ENCODE measurements at regions not wholly inside any gene's neighbourhood (a gene's known extent, or its start where the extent isn't known, plus 50 kb on each side); places are given as distances from the start of the nearest gene placed in this dataset.

DNA sequence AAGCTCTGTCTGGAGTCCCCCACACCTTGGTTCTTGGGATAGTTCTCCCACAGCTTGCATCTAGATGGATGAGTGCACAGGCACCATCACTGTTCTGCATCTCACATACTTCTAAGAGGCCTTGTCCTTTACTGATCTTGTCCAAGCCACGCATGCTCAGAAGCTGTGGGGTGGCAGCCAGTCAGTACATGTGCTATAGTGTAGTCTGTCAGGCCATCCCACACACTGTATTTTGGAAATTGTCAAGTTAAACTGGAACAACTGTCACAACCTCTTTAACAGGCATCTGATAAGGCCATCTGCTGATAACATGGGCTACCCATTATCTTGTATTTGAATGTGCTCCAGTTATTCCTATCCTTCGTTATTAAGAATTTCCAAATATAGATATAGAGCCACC is 296.5 kb upstream of the AZI2 start:
- DNase-seq (ENCODE audit: low read depth in 4 of 4, low spot score in 2 of 4) = no peak

DNA sequence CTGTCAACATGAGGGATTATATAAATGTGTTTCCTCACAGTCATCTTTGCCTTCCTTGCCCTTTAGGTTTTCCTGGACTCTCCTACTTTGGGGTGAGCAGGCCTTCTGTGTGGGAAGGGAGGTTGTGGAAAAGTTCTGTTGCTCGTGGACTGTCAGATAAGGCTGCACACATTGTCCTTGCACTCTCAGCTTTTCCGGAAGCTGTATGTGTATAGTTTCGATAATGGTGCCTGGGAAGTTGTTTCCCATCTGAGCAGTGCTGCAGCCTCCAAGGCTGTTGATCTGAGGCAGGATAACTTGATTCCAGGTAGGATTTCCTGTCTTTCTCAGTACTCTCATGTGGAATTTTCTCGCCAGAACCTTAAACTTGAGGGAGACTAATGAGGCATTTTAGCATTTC is 297.8 kb upstream of the AZI2 start:
- DNase-seq (ENCODE audit: low read depth in 4 of 4, low spot score in 2 of 4) = no peak

DNA sequence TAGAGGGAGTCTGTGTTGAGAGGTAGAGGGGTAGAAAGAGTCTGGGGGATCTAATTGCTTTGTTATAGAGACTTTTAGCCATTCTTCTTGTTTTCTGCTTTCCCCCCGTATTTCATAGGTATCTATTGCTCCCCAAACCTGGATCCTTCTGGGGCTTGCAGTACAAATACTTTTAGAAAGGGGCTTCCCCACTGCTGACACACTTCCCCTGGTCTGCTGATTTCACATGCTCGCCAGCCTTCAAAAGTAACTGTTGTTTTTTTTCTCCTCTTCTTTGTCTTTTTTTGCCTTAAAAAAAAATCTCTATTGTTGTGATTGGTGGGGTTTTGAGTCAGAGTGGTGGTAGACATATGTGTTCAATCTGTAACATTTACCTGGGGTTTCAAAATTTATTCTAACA is 300.6 kb upstream of the AZI2 start:
- DNase-seq (ENCODE audit: low read depth in 4 of 4, low spot score in 2 of 4) = no peak

DNA sequence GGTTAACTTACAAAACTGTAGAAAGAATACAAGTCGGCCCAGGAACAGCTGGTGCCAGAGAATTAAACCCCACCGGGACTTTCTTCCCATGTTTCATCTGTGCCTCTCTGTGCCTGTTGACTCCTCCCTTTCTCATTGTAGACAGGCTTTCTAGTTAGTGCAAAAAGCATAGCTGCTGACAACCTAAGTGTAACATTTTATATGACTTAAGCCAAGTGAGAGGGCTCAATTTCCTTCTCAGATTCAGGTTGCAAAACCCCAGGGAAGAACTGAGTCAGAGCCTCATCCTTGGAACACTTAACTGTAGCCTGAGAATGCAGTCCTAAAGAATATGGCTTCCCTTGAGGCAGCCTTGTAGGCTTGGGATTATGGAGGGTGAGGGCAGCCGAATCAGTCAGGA is 302.5 kb upstream of the AZI2 start:
- DNase-seq (ENCODE audit: low read depth in 4 of 4, low spot score in 2 of 4) = no peak

DNA sequence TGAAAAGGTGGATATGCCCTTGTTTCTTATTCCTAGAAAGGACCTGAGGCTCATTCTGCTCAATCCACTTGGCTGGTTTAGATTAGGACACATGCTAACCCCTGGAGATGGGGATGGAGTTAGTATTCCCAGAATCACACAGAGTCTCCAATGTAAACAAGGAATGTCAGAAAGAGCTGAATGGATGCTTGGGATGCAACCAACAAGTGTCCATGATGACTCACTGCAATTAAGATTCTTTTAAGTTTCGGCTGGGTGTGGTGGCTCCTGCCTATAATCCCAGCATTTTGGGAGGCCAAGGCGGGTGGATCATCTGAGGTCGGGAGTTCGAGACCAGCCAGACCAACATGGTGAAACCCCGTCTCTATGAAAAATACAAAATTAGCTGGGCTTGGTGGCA is 315.5 kb upstream of the AZI2 start:
- DNase-seq (ENCODE audit: low read depth in 4 of 4, low spot score in 2 of 4) = no peak

DNA sequence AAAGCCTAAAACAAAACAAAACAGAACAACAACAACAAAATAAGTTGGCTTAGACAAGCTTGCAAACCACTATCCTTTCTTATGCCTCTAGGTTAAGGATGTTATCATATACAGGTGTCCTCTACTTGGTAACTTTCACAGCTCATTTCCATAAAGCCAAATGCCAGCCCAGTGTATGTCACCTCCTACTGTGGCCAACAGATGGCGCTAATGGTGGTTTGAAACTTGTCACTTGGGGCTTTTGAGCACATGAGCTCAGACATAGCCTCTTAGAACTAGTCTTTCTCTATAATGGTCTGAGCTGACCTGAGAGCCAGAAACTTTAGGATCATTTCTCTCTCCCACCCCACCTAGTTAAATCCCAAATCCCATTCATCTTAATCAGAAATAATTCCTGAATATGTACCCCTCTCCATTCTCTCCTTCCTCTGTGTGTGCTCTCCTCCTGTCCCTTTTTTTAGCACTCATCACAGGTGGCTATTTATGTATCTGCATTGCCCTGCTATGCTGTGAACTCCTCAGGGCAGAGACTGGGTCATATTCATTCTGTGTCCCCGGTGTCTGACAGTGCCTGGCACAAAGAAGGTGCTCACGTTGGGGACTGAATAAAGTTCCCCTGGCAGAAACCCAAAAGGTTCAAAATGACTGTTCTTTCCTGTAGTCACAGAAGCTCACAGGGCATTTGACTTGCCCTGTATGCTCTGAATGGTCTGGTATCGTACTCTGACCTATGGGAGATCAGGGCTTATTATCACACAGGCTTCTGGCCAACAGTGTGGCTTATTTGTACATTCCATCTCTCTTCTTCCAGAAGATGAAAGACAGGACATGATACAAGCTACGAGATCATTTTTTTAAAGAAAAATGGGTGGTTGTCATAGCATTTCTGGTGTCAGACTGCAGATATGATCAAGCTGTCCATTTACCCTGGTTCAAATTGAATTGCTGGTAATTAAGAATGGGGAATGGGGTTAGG is 319.3 kb upstream of the AZI2 start:
- peak; percentile 28 to 58 (median 34) for DNase-seq (ENCODE audit: low read depth in 4 of 4, low spot score in 2 of 4)

DNA sequence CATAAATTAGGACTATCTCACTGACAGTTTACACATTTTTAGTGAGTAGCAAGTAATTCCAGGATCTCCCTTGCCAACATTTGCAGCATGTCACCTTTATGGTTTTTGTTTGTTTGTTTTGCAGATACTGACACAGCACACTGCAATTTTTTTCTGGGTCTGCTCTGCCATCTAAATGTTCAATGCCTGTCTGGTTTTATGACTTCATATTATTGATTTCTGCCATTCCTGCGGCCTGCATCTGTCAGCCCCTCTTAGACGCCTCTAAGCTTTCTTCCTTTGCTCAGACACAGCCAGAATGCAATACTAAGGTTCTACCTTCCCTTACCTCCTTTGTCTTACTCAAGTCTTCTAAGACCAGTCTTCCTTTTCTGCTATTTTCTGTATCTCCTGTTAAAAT is 321.2 kb upstream of the AZI2 start:
- no peak for DNase-seq (ENCODE audit: low read depth in 4 of 4, low spot score in 2 of 4)

DNA sequence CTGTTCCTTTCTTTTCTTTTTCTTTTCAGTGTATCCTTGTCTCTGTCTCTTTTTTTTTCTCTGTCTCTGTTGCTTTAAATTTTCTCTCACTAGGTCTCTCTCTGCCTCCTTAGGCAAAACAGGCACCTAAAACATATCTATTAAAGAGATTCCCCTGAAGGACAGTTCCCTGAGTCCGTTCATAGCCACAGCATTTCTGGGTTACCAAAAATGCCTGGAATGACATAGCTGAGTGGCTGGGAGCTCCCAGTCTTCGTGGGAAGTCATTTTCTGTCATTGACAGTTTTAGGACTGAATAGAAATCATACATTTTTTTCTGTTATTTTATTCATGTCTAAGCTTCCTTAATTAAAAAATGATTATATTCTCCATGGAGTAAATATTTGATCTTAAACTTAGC is 323.8 kb upstream of the AZI2 start:
- DNase-seq (ENCODE audit: low read depth in 4 of 4, low spot score in 2 of 4) = no peak

DNA sequence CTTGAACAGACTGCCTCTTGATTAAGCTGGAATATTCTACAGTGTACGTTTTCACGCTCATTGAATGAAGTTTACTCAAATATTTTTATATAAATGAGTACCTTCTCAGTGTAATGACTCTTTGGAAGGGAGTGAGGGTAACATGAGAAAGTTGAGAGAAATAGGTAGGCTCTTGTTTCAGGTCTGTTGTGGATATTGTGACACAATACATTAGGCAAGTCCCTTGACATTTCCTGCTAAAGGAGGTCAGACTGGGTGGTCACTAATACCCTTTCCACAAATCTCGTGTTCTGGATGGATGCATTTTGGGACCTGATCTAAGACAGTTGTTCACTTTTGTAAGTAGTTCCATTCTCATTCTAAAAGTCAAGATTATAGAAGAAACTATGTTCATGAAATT is 324.8 kb upstream of the AZI2 start:
- DNase-seq (ENCODE audit: low read depth in 4 of 4, low spot score in 2 of 4) = no peak

DNA sequence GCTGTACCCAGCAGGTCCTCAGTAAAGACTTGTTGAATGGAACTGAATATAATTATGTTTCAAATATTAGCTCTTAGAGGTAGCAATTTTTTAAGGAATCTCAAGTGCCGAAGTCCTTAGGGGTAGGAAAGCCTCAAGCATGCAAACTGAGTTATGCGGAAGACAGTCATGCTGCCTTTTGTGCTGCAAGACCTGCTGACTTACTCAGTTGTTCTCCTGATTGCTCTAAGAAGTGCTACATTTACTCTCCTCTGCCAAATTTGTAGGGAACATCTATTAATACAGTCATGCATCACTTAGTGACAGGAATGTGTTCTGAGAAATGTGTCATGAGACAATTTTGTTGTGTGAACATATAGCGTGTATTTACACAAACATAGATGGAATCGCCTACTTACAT is 325.6 kb upstream of the AZI2 start:
- DNase-seq (ENCODE audit: low read depth in 4 of 4, low spot score in 2 of 4) = no peak

DNA sequence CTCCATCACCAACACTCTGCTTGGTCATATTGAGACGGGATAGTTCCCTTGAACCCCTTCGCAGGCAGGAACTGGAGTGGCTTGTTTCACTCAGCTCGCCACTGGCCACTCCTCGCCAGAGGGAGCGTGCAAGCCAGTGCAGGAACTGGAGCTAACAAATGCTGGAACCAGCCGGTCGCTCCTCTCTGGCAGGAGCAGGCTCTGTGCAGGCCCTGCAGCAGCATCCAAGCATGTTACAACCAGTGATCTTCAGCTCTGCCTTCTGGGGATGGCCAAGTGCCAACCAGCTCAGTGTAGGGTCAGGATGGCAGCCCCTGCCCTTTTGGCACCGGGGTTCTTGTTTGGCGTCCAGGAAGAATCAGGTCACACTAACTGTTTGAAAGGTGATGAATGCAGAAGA is 329.0 kb upstream of the AZI2 start:
- DNase-seq (ENCODE audit: low read depth in 4 of 4, low spot score in 2 of 4) = no peak

DNA sequence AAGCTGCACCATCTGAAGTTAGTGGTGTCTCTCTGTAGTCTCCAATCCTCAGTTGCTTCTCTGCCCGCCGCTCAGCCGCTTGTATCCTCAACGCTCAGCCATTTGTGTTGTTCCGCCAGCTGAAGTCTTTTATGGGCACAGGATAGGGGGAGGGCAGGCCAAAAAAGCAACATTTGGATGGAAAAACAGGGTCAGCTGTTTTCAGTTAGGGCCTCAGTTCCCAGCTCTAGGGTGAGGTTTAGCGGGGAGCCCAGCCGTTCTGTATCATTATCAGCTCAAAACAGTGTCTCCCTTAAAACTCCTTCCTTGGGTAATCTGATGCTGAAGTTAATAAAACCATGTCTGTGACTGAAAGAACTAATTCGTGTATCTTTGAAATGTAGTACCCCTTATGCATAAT is 329.5 kb upstream of the AZI2 start:
- no peak for DNase-seq (ENCODE audit: low read depth in 4 of 4, low spot score in 2 of 4)

DNA sequence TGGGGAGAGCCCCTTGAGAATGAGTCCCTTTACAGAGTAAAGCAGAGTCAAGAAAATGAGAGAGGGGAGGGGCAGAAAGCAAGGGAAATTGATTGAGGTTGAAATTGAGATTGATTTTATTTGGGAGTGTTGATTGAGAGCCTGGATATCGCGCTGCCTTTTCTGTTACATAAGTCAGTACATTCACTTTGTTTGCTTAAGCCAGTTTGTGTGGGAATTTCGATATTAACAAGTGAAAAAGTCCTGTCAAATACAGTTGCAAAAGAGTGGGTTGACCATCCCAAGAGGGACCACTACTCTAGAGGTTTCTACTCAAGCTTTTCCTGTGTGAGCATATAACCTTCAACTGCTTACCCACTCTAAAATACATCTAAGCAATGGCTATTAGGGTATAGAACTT is 331.4 kb upstream of the AZI2 start:
- DNase-seq (ENCODE audit: low read depth in 4 of 4, low spot score in 2 of 4) = no peak

DNA sequence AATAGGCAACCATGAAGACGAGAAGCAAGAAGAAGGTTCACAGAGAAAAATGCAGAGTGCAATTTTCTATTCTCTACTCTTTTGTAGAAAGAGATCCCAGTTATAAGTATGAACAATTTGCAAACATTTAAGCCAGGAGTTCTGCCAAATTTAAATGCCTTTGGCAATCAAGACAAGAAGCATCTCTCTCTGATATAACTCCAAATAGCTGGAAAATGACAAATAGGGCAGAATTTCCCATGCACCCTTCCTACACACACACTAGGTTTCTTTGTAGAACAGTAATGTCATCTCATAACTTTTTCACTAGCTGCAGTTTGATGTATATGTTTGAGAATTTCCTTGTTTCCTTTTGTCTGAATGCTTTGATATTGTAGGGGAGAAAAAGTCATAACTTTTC is 333.5 kb upstream of the AZI2 start:
- DNase-seq (ENCODE audit: low read depth in 4 of 4, low spot score in 2 of 4) = no peak

DNA sequence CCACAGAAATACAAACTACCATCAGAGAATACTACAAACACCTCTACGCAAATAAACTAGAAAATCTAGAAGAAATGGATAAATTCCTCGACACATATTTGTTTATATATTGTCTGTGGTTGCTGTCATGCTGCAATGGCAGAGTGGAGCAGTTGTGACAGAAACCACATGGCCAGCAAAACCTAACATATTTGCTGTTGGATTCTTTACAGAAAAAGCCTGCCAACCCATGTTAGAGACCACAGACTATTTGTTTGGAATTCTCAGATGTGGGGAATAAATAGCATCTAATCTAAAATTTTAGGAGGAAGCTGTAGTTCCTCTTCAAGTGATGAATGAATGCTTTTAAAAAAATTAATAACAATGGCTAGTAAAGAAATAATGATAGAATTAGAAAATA is 341.6 kb upstream of the AZI2 start:
- no peak for DNase-seq (ENCODE audit: low read depth in 4 of 4, low spot score in 2 of 4)

DNA sequence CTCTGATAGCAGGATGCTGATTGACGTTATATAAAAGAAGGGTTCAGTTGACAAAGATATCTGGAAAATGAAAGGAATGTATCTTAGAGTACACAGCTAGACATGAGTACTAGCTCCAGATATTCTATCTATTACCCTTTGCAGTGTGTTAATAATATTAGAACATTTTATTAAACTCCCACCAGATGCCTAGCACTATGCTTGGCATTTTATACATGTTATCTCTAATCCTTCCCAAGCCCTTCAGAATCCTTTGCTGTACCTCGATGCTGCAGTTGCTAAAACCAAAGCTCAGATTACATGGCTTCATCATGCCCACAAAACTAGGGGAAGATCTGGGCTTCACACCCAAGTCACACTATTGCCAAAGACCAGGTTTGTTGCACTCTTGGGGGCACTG is 350.1 kb upstream of the AZI2 start:
- no peak for DNase-seq (ENCODE audit: low read depth in 4 of 4, low spot score in 2 of 4)

DNA sequence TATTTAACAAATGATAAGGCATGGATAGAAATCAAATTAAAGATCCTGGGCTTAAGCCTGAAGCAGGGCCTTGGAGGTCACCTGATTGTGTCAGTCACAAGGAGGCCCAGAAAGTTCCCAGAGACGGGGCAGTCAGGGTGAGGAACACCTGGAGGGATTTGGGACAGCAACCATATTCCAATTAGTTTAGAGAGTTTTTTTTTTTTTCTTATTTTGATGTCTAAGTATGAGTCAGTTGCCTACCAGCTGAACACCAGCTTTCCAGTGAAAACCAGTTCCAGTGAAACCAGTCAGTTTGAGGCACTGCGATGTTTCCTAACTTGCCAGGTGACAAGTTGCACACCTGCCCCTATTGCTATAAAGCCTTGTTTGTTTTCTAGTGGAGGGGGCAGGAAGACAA is 350.7 kb upstream of the AZI2 start:
- no peak for DNase-seq (ENCODE audit: low read depth in 4 of 4, low spot score in 2 of 4)

DNA sequence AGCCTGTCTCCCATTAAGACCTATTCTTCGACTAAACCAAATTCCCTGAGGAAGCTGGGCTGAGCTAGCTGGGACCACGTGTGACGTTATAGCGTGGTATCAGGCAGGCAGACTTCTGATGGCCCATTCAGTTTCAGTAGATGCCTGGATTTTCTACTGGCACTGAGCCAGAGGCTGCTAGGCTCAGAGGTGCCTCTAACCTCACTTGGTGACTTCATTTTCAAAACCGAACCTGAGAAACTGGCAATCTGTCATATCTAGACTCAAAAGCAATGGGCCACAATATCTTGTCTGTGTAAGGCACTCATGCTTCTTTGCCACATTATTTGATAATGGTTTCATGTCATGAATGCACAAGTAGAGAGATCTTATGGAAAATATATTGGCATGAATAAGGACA is 352.1 kb upstream of the AZI2 start:
- no peak for DNase-seq (ENCODE audit: low read depth in 4 of 4, low spot score in 2 of 4)

DNA sequence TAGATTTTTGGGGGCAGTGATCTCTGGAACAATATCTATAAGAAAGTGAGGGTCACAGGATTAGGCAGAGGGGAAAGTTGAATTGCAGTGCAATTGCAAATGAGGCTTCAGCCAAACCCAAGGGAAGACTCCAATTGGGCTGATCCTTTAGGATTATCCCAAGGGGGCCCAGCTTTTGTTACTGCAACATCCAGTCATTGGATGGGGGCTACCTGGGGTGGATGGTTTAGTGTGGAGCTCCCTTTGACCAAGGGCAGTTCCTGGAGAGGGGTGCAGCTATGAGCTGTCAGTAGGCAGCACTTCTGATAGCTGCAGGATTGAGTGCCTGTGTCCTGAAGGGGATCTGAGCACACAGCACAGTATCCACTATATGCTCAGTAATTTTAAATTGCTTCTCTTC is 355.2 kb upstream of the AZI2 start:
- DNase-seq (ENCODE audit: low read depth in 4 of 4, low spot score in 2 of 4) = no peak

DNA sequence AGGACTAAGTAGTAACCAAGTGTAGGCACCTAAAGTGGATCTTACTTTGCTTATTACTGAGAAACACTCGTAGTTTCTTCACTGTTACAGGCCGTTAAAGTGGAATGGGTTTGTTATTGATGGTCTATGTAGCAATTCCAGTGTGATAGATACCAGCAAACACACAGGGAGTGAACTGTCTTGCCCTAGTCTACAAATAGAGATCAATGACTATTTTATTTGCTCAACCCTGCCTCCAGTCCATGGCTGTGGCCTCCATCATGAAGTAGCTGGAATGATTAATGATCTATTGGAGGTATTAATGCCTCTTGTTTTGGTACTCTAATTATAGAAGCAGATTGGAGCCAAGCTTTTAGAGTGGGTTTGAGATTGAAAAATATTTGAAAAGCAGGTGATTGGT is 362.7 kb upstream of the AZI2 start:
- no peak for DNase-seq (ENCODE audit: low read depth in 4 of 4, low spot score in 2 of 4)

DNA sequence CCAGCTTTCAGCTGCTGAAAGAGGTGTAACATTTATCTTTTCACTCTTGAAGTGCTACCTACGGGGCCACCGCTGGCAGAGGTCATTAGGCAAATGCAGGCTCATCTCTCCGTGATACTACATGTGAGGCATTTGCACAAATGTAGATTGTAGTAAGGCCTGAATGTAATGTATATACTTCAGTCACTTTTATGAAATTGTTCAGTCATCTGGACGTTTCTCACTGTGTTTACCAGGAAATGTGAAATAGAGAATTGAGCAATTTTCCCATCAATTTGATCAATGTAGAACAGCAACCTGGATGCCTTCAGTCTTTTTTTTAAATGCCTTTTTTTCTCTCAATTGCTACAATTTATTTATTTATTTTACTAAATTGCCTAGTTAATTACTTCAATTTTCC is 368.3 kb upstream of the AZI2 start:
- DNase-seq (ENCODE audit: low read depth in 4 of 4, low spot score in 2 of 4) = no peak

DNA sequence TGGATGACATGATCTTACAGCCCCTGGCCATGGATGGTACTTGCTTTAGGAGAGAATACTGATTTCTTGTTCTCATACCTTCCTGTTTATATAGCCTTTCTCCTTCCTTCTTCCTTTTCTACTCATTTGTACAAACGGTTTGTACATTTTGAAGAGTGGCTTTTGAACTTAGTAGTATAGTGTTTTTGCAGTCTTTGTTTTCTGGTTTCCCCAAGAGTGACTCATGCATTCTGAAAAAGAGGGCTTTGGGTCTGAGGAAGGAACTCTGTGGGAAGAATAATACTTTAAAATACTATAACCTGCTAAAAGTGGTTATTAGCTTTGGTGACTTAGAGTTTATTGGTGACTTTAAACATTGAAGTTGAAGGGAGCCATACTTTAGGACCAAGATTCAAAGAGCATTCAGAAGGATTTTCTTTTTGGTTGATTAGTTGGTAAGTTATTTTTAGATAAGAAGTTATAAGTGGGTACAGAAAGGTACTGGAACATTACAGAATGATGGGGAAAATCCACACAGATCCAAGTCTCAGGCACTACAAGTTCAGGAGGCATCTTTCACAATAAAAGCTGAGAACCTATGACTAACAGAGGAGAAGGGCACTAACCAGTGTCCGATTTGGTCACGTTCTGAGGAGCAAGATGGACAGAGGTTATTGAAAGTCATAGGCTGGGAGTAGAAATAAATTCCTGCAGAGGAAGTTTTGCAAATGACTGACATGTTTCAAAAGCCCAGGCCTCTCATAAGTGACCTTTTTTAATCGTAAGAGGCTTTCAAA is 369.6 kb upstream of the AZI2 start:
- DNase-seq (ENCODE audit: low read depth in 4 of 4, low spot score in 2 of 4) = no peak
